D721Med (cell line): ENCODE measurements at regions not wholly inside any gene's neighbourhood (a gene's known extent, or its start where the extent isn't known, plus 50 kb on each side); places are given as distances from the start of the nearest gene placed in this dataset.

Source experiments
- DNase-seq: peaks from one replicate; pipeline ENCODE4 v3.0.0; 2011; ENCODE audit warnings: low spot score; ENCODE audit not compliant: insufficient read length
- FAIRE-seq: peaks from 2 replicates; lab custom pipeline; 2011; peaks lifted over from hg19 to GRCh38; lab: Jason Lieb, UNC
- CTCF ChIP-seq: IDR thresholded peaks from 2 replicates; pipeline ENCODE4 v1.5.1; 2012; ENCODE audit warnings: mild to moderate bottlenecking, control low read depth; ENCODE audit not compliant: insufficient read depth; ENCODE audit errors: missing control alignments

GRCh38 chr12:71262466-71262865, 104.7 kb upstream of the TSPAN8 start:
- DNase-seq = no peak
- TF ChIP-seq CTCF = no peak

DNA sequence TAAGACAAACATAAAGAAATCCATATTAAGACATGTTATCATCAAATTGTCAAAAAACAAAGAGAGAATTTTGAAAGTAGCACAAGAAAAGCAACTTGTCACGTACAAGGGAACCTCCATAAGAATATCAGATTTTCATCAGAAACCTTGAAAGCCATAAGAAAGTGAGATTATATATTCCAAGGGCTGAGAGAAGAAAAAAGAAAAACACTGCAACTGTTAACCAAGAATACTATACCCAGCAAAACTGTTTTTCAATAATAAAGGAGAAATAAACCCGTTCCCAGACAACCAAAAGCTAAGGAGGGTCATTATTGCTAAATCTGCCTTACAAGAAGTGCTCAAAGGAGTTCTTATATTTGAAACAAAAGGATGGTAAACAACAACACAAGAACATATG, 94.7 kb upstream of the TSPAN8 start:
- TF ChIP-seq CTCF = no peak
- DNase-seq = no peak
- FAIRE-seq = no peak

More at GRCh38 chr12:71262466-71262865, 104.7 kb upstream of the TSPAN8 start:
- no peak for FAIRE-seq

DNA sequence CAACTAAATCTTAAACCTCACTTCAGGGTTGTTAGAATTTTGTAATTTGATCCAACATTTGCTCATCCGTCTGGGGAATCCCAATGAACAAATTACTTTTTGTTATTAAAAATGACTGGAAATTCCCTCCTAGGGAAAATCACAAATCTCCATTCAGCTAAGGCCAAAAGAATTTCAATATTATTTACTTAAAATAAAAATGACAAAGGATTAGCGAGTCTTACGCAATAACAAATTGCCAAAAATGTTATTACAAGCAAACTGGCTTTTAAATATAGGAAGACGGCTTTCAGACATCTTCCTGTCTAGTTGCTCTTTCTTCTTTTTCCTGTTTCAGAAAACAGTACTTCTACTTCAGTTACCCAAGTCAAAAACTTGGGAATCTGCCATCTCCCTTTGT, 92.4 kb upstream of the TSPAN8 start:
- no peak for TF ChIP-seq CTCF
- FAIRE-seq = no peak

DNA sequence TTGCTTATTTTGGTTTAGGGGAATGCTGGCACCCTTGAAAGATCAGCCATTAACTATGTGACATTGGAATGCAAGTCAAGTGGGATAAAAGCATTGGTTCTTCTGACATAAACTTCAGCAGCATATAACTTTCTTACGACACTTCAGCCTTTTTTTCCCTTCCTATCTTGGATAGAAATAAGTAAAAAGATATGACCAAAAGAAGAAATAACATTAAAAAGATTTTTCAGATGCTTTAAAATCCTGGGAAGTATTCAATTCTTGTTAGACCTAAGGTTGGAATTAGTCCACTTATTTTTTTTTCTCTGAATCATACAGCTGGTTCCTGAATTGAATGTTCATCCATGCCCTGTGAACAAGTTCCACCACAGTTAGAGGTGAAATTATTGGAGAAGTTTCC, 85.6 kb upstream of the TSPAN8 start:
- DNase-seq (no peak), FAIRE-seq (no peak)
- TF ChIP-seq CTCF = no peak

More for the DNA sequence above, 92.4 kb upstream of the TSPAN8 start:
- no peak for DNase-seq

GRCh38 chr12:71242511-71242910, 84.7 kb upstream of the TSPAN8 start:
- DNase-seq = no peak
- no peak for TF ChIP-seq CTCF
- FAIRE-seq = no peak

DNA sequence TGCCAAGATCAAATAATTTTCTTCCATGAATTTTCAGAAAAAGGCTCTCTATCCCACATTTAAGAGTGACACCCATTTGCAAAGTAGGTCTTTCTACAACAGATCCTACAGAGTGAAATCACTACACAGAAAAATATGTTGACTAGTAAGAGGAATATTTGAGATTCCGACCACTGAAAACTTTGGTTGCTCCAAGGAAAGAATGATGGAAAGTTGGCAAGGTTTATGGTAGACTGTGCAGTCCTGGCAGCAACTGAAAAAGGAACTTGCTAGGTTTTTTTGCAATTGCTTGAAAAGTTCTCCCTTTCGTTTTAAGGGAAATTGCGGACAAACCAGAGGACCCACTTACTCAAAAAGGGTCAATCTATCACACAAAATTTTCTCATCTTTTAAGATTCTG, 83.1 kb upstream of the TSPAN8 start:
- no peak for DNase-seq
- no peak for TF ChIP-seq CTCF
- FAIRE-seq = no peak

DNA sequence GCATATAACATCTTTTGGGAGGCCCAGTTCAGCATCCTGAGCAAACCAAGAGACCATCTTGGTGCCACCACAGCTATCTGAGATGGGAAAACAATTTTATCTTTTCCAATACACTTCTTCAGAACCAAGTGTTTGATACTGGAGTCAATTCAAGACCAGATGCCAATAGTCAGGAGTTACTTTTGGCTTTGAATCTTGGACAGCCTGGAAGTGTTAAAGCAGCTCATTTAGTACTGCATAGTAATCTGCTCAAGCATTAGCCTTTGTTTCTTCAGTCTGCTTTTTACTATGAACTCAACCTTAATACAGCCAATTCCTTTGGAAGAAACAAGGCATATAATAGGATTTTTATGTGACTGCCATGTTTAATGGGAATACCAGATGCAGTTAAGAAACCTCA, 81.9 kb upstream of the TSPAN8 start:
- DNase-seq = no peak
- no peak for FAIRE-seq
- TF ChIP-seq CTCF = no peak
